Vagina (tissue), 2 donors: ENCODE measurements at regions not wholly inside any gene's neighbourhood (a gene's known extent, or its start where the extent isn't known, plus 50 kb on each side); places are given as distances from the start of the nearest gene placed in this dataset.

ENCODE experiments used
- CTCF ChIP-seq, 3 experiments: fragments of 450-650 bp in 2 of 3; fragments of 200-600 bp in 1 of 3; sonication (generic) in 1 of 3; IDR thresholded peaks; one replicate each; pipeline ENCODE4 v1.5.1; 2017 to 2019; ENCODE audit warnings: antibody characterized with exemption in 3 of 3, mild to moderate bottlenecking in 2 of 3, moderate library complexity in 2 of 3
- POLR2AphosphoS5 ChIP-seq, 2 donors: sonication (generic); formaldehyde crosslinking; IDR thresholded peaks; one replicate each; pipeline ENCODE4 v1.9.0; 2017; ENCODE audit warnings: antibody characterized with exemption in 2 of 2, mild to moderate bottlenecking in 2 of 2, low read depth in 1 of 2; ENCODE audit not compliant: insufficient read depth in 1 of 2

- TF ChIP-seq CTCF (IDR thresholded peaks at IDR 0.05) (no peak), POLR2AphosphoS5 (IDR thresholded peaks at IDR 0.05; ENCODE audit: insufficient read depth in 1 of 2, low read depth in 1 of 2) (no peak)
Observed at GRCh38 chr7:19376538-19376937, 231.3 kb upstream of the FERD3L start.
